HG02852 (cell line): ENCODE measurements at regions not wholly inside any gene's neighbourhood (a gene's known extent, or its start where the extent isn't known, plus 50 kb on each side); places are given as distances from the start of the nearest gene placed in this dataset.
A peak's percentile ranks its signal among the peaks of the same experiment; 100 is the strongest.
"Not testable (repeated sequence)": the region's sequence is repeated elsewhere in the genome, so short reads cannot be mapped to it uniquely, and the experiment has no call there.

Experiments
- ATAC-seq: cut with Tn5 transposase; IDR thresholded peaks from one replicate; pipeline ENCODE4 v1.9.1; 2021; ENCODE audit warnings: mild to moderate bottlenecking, moderate library complexity; ENCODE audit not compliant: unreplicated experiment

- ATAC-seq = no peak
Measured at GRCh38 chr1:199087144-199087543, 448.3 kb downstream of the PTPRC start.

- peak; percentile 92 for ATAC-seq
Measured at GRCh38 chr1:199089393-199090122, 450.7 kb downstream of the PTPRC start.

- ATAC-seq = not testable (repeated sequence)
Measured at GRCh38 chr1:199095628-199096027, 456.8 kb downstream of the PTPRC start.

GRCh38 chr1:199096591-199096990 is 457.8 kb downstream of the PTPRC start:
- ATAC-seq = no peak

- no peak for ATAC-seq
Measured at GRCh38 chr1:199098468-199098867, 459.6 kb downstream of the PTPRC start.

- no peak for ATAC-seq
Measured at GRCh38 chr1:199101139-199101538, 462.3 kb downstream of the PTPRC start.

- ATAC-seq = no peak
Measured at GRCh38 chr1:199101635-199102034, 462.8 kb downstream of the PTPRC start.

- ATAC-seq = peak; percentile 89
Measured at GRCh38 chr1:199102239-199102638, 463.4 kb downstream of the PTPRC start.

- no peak for ATAC-seq
Measured at GRCh38 chr1:199109160-199109559, 470.3 kb downstream of the PTPRC start.

GRCh38 chr1:199112365-199112764 is 473.5 kb downstream of the PTPRC start:
- ATAC-seq = no peak

- ATAC-seq = no peak
Measured at GRCh38 chr1:199113265-199113869, 474.5 kb downstream of the PTPRC start.

GRCh38 chr1:199116488-199116887 is 477.6 kb downstream of the PTPRC start:
- no peak for ATAC-seq

- ATAC-seq = no peak
Measured at GRCh38 chr1:199121047-199121446, 482.2 kb downstream of the PTPRC start.

GRCh38 chr1:199122085-199122484 is 483.2 kb downstream of the PTPRC start:
- no peak for ATAC-seq

- no peak for ATAC-seq
Measured at GRCh38 chr1:199122532-199123311, 483.9 kb downstream of the PTPRC start.

- no peak for ATAC-seq
Measured at GRCh38 chr1:199123615-199124014, 484.8 kb downstream of the PTPRC start.

GRCh38 chr1:199124351-199124750 is 485.5 kb downstream of the PTPRC start:
- ATAC-seq = no peak

- no peak for ATAC-seq
Measured at GRCh38 chr1:199129247-199129646, 490.4 kb downstream of the PTPRC start.

GRCh38 chr1:199132006-199132405 is 493.2 kb downstream of the PTPRC start:
- ATAC-seq = no peak

- no peak for ATAC-seq
Measured at GRCh38 chr1:199135901-199136300, 497.1 kb downstream of the PTPRC start.

GRCh38 chr1:199138061-199138460 is 499.2 kb downstream of the PTPRC start:
- no peak for ATAC-seq

- no peak for ATAC-seq
Measured at GRCh38 chr1:199149591-199149990, 510.8 kb downstream of the PTPRC start.
